Hepatocyte (in vitro differentiated cells): ENCODE measurements at regions not wholly inside any gene's neighbourhood (a gene's known extent, or its start where the extent isn't known, plus 50 kb on each side); places are given as distances from the start of the nearest gene placed in this dataset.

Source experiments
- EZH2 ChIP-seq: fragments of 200-600 bp; sonication (generic); IDR thresholded peaks from 2 replicates; pipeline ENCODE4 v1.6.1; 2016; ENCODE audit warnings: antibody characterized with exemption, mild to moderate bottlenecking, borderline replicate concordance
- TF ChIP-seq, protein P1 (sequence below): fragments of 200-600 bp; sonication (generic); IDR thresholded peaks from 2 replicates; pipeline ENCODE4 v1.5.1; 2016; ENCODE audit warnings: antibody characterized with exemption, mild to moderate bottlenecking; ENCODE audit not compliant: poor library complexity

DNA sequence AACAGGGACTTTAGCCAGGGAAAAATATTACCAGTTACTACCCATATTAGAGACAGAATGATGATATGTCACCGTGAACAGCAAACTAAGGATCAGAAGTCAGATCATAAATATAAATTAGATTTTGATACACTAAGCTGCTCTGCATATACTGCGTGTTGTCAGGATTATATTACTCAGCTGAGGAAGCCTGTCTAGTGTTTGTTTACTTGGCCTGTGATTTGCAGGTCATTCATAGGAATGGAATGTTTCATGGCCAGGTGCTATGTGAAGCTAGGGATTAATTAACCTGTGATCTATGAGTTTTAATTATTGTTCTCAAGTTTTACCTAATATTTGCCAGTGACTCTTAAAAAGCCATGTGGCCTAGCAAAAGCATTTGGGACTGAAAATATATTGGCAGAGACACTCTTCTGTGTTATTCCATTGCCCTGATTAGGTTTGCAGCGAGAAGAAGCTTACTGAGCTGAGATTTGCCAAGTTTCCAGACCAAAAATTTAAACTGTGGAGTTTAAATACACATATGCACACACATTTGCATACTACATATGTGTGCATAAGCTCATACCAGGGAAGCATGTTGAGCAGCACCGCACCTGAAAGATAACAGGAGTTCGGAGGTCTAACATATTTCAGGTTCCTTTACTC lies 496.3 kb upstream of the GRIA1 start:
- TF ChIP-seq, protein P1, sequence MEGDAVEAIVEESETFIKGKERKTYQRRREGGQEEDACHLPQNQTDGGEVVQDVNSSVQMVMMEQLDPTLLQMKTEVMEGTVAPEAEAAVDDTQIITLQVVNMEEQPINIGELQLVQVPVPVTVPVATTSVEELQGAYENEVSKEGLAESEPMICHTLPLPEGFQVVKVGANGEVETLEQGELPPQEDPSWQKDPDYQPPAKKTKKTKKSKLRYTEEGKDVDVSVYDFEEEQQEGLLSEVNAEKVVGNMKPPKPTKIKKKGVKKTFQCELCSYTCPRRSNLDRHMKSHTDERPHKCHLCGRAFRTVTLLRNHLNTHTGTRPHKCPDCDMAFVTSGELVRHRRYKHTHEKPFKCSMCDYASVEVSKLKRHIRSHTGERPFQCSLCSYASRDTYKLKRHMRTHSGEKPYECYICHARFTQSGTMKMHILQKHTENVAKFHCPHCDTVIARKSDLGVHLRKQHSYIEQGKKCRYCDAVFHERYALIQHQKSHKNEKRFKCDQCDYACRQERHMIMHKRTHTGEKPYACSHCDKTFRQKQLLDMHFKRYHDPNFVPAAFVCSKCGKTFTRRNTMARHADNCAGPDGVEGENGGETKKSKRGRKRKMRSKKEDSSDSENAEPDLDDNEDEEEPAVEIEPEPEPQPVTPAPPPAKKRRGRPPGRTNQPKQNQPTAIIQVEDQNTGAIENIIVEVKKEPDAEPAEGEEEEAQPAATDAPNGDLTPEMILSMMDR: no peak
- TF ChIP-seq EZH2: no peak
